EH (cell line): ENCODE measurements at regions not wholly inside any gene's neighbourhood (a gene's known extent, or its start where the extent isn't known, plus 50 kb on each side); places are given as distances from the start of the nearest gene placed in this dataset.

ENCODE experiments used
- DNase-seq: peaks from one replicate; pipeline ENCODE4 v3.0.0-alpha.2; 2015; ENCODE audit warnings: low read depth

- DNase-seq: peak; percentile 97
Observed at GRCh38 chr2:67516899-67517530, 119.9 kb downstream of the ETAA1 start.

GRCh38 chr2:67522148-67522547 is 125.0 kb downstream of the ETAA1 start:
- no peak for DNase-seq

GRCh38 chr2:67524213-67524612 is 127.1 kb downstream of the ETAA1 start:
- no peak for DNase-seq

GRCh38 chr2:67524777-67525176 is 127.6 kb downstream of the ETAA1 start:
- DNase-seq: no peak

- peak; percentile 67 for DNase-seq
Observed at GRCh38 chr2:67526283-67526682, 129.2 kb downstream of the ETAA1 start.

- no peak for DNase-seq
Observed at GRCh38 chr2:67528320-67528719, 131.2 kb downstream of the ETAA1 start.

- DNase-seq: no peak
Observed at GRCh38 chr2:67532387-67532786, 135.3 kb downstream of the ETAA1 start.

- DNase-seq: no peak
Observed at GRCh38 chr2:67534745-67535144, 137.6 kb downstream of the ETAA1 start.

- no peak for DNase-seq
Observed at GRCh38 chr2:67540962-67541361, 143.8 kb downstream of the ETAA1 start.

- DNase-seq: no peak
Observed at GRCh38 chr2:67544286-67544685, 147.2 kb downstream of the ETAA1 start.

GRCh38 chr2:67548317-67549201 is 151.4 kb downstream of the ETAA1 start:
- no peak for DNase-seq

GRCh38 chr2:67559156-67559555 is 162.0 kb downstream of the ETAA1 start:
- no peak for DNase-seq

GRCh38 chr2:67560771-67561456 is 163.8 kb downstream of the ETAA1 start:
- peak; percentile 23 for DNase-seq

GRCh38 chr2:67561457-67561965 is 164.4 kb downstream of the ETAA1 start:
- peak; percentile 86 for DNase-seq

GRCh38 chr2:67564076-67564475 is 166.9 kb downstream of the ETAA1 start:
- peak; percentile 47 for DNase-seq

- DNase-seq: no peak
Observed at GRCh38 chr2:67564626-67565025, 167.5 kb downstream of the ETAA1 start.

- DNase-seq: no peak
Observed at GRCh38 chr2:67565262-67565661, 168.1 kb downstream of the ETAA1 start.

- peak; percentile 68 for DNase-seq
Observed at GRCh38 chr2:67565761-67566160, 168.6 kb downstream of the ETAA1 start.

GRCh38 chr2:67566285-67566684 is 169.2 kb downstream of the ETAA1 start:
- peak; percentile 19 for DNase-seq

GRCh38 chr2:67566958-67567635 is 170.0 kb downstream of the ETAA1 start:
- DNase-seq: peak; percentile 37

GRCh38 chr2:67567886-67568285 is 170.8 kb downstream of the ETAA1 start:
- DNase-seq: peak; percentile 51

- no peak for DNase-seq
Observed at GRCh38 chr2:67570611-67571010, 173.5 kb downstream of the ETAA1 start.
